ENCODE measurements at regions not wholly inside any gene's neighbourhood (a gene's known extent, or its start where the extent isn't known, plus 50 kb on each side); places are given as distances from the start of the nearest gene placed in this dataset.
"Not testable (repeated sequence)": the region's sequence is repeated elsewhere in the genome, so short reads cannot be mapped to it uniquely, and the experiment has no call there.

DNA sequence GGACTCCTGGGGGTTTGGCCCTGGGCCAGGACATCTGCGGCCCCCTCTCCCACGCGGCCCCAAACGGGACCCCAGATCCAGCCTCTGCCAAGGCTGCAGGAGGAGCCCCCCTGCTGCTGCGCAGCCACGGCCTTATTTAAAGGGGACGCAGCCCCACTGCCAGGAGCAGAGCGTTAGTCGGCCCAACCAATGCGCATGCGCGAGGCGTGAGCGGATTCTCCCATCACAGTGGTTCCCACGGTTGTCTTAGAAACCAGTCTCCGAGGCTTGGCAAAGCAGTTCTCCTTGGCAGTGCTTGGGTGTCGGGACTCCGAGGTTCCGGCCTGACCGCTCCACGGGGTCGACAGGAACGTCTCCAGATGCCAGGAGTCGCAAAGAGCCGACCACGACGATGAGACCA, 288.3 kb upstream of the ZNF337 start:
- H3K36me3 ChIP-seq, result no peaks in the 10 kb centered on the region
- no peak for TF ChIP-seq CTCF (IDR thresholded peaks at IDR 0.05; ENCODE audit: low read depth, low read length)
- H3K4me3 ChIP-seq (ENCODE audit: low read depth, low read length), result no peak overlapping the region
- H3K9me3 ChIP-seq (ENCODE audit: severe bottlenecking), result no peaks in the 10 kb centered on the region
- DNase-seq, result no peak
- H3K27me3 ChIP-seq (ENCODE audit: insufficient read depth, low read depth, severe bottlenecking), result no peaks in the 10 kb centered on the region
- no peak overlapping the region for H3K27ac ChIP-seq

DNA sequence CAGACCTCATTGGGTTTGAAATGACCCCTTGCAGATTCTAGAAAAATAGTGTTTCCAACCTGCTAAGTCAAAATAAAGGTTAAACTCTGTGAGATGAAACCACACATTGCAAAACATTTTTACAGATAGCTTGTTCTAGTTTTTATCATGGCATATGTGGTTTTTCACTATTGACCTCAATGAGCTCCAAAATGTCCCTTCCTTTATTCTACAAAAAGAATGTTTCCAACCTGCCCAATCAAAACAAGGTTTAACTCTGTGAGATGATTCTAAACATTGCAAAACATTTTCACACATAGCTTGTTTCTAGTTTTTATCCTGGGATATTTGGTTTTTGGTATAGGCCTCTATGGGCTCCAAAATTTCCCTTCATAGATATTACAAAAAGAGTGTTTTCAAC, 286.0 kb upstream of the ZNF337 start:
- DNase-seq, result not testable (repeated sequence)

GRCh38 chr20:25978450-25979190, 282.0 kb upstream of the ZNF337 start:
- not testable (repeated sequence) for H3K27me3 ChIP-seq (ENCODE audit: insufficient read depth, low read depth, severe bottlenecking); H3K36me3 ChIP-seq; H3K4me3 ChIP-seq (ENCODE audit: low read depth, low read length); H3K27ac ChIP-seq; DNase-seq; H3K9me3 ChIP-seq (ENCODE audit: severe bottlenecking)

More for the DNA sequence above, 286.0 kb upstream of the ZNF337 start:
- H3K27me3 ChIP-seq (ENCODE audit: insufficient read depth, low read depth, severe bottlenecking); H3K9me3 ChIP-seq (ENCODE audit: severe bottlenecking); H3K4me3 ChIP-seq (ENCODE audit: low read depth, low read length); H3K27ac ChIP-seq; H3K36me3 ChIP-seq: not testable (repeated sequence)

- not testable (repeated sequence) for H3K4me3 ChIP-seq (ENCODE audit: low read depth, low read length); H3K9me3 ChIP-seq (ENCODE audit: severe bottlenecking); H3K36me3 ChIP-seq; DNase-seq; H3K27me3 ChIP-seq (ENCODE audit: insufficient read depth, low read depth, severe bottlenecking); H3K27ac ChIP-seq
These were observed 279.2 kb upstream of the ZNF337 start for GRCh38 chr20:25975816-25976215.

GRCh38 chr20:25965203-25965602, 268.6 kb upstream of the ZNF337 start:
- not testable (repeated sequence) for DNase-seq; H3K27ac ChIP-seq; H3K36me3 ChIP-seq; H3K4me3 ChIP-seq (ENCODE audit: low read depth, low read length); H3K27me3 ChIP-seq (ENCODE audit: insufficient read depth, low read depth, severe bottlenecking); H3K9me3 ChIP-seq (ENCODE audit: severe bottlenecking)

DNA sequence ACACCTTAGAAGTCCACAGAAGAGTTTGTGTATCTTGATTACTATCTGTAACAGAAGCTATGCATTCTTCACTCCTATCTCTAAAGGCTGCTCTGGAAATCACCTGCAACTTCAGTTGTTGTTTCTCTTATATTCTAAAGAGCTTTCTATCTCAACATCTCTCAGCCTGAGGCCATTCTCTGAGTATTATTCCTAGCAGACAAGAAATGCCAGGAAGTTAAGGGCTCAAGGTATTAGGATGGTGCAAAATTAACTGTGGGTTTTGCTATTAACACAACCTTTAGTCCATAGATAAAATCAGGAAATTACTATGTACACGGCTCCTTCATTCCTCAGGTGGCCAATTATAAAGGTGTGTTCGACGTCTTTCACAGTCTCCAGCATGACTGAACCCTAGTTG, 257.2 kb upstream of the ZNF337 start:
- H3K9me3 ChIP-seq (ENCODE audit: severe bottlenecking); DNase-seq; H3K27ac ChIP-seq; H3K36me3 ChIP-seq; H3K27me3 ChIP-seq (ENCODE audit: insufficient read depth, low read depth, severe bottlenecking); H3K4me3 ChIP-seq (ENCODE audit: low read depth, low read length): not testable (repeated sequence)

DNA sequence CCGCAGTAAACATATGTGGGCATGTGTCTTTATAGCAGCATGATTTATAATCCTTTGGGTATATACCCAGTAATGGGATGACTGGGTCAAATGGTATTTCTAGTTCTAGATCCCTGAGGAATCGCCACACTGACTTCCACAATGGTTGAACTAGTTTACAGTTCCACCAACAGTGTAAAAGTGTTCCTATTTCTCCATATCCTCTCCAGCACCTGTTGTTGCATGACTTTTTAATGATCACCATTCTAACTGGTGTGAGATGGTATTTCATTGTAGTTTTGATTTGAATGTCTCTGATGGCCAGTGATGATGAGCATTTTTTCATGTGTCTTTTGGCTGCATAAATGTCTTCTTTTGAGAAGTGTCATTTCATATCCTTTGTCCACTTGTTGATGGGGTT, 238.6 kb upstream of the ZNF337 start:
- not testable (repeated sequence) for H3K4me3 ChIP-seq (ENCODE audit: low read depth, low read length); H3K36me3 ChIP-seq; DNase-seq; H3K27ac ChIP-seq; H3K27me3 ChIP-seq (ENCODE audit: insufficient read depth, low read depth, severe bottlenecking); H3K9me3 ChIP-seq (ENCODE audit: severe bottlenecking)

DNA sequence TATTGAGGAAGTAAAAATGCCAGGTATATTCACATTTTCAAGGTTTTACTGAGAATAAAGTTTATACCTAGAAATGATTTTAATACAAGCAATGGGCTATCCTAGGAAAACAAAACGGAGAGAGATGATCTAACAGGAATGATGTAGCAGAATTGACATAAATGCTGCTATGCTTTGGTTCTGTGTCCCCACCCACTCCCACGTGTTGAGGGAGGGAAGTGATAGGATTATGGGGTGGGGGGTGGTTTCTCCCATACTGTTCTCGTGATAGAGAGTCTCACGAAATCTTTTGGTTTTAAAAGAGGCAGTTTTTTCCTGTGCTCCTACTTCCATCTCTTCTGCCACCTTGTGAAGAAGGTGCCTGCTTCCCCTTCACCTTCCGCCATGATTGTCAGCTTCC, 236.2 kb upstream of the ZNF337 start:
- H3K4me3 ChIP-seq (ENCODE audit: low read depth, low read length); H3K36me3 ChIP-seq; H3K27me3 ChIP-seq (ENCODE audit: insufficient read depth, low read depth, severe bottlenecking); DNase-seq; H3K27ac ChIP-seq; H3K9me3 ChIP-seq (ENCODE audit: severe bottlenecking): not testable (repeated sequence)

DNA sequence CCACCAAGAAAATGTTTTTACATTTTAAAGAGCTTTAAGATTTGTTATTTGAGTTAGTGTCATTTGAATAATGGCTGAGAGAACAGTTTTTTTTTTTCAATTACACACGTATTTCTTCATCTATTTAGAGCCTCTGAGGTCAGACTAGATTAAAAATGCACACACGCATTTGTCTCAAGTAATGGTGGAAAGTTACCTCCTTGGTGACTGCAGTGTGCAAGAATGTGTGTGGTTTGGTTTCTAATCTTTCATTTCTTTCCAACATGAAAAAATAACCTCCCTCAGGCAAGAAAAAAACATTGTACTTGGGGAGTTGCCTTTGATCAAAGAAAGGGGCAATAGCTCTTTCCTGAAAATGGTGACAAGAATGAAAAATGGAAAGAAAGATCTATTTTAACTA, 235.5 kb upstream of the ZNF337 start:
- not testable (repeated sequence) for H3K27ac ChIP-seq; H3K4me3 ChIP-seq (ENCODE audit: low read depth, low read length); H3K27me3 ChIP-seq (ENCODE audit: insufficient read depth, low read depth, severe bottlenecking); H3K36me3 ChIP-seq; H3K9me3 ChIP-seq (ENCODE audit: severe bottlenecking); DNase-seq

- DNase-seq; H3K4me3 ChIP-seq (ENCODE audit: low read depth, low read length); H3K27me3 ChIP-seq (ENCODE audit: insufficient read depth, low read depth, severe bottlenecking); H3K36me3 ChIP-seq; H3K9me3 ChIP-seq (ENCODE audit: severe bottlenecking); H3K27ac ChIP-seq: not testable (repeated sequence)
These were observed 205.7 kb upstream of the ZNF337 start for GRCh38 chr20:25902321-25902720.

GRCh38 chr20:25898663-25899062, 202.0 kb upstream of the ZNF337 start:
- not testable (repeated sequence) for DNase-seq; H3K4me3 ChIP-seq (ENCODE audit: low read depth, low read length); H3K9me3 ChIP-seq (ENCODE audit: severe bottlenecking); H3K27ac ChIP-seq; H3K27me3 ChIP-seq (ENCODE audit: insufficient read depth, low read depth, severe bottlenecking); H3K36me3 ChIP-seq

GRCh38 chr20:25879096-25879495, 182.4 kb upstream of the ZNF337 start:
- not testable (repeated sequence) for H3K4me3 ChIP-seq (ENCODE audit: low read depth, low read length); H3K9me3 ChIP-seq (ENCODE audit: severe bottlenecking); DNase-seq; H3K27me3 ChIP-seq (ENCODE audit: insufficient read depth, low read depth, severe bottlenecking); H3K36me3 ChIP-seq; H3K27ac ChIP-seq

GRCh38 chr20:25868650-25868979, 172.0 kb upstream of the ZNF337 start:
- H3K9me3 ChIP-seq (ENCODE audit: severe bottlenecking); H3K36me3 ChIP-seq; H3K27me3 ChIP-seq (ENCODE audit: insufficient read depth, low read depth, severe bottlenecking); H3K27ac ChIP-seq; H3K4me3 ChIP-seq (ENCODE audit: low read depth, low read length); DNase-seq: not testable (repeated sequence)
